ENCODE measurements at regions not wholly inside any gene's neighbourhood (a gene's known extent, or its start where the extent isn't known, plus 50 kb on each side); places are given as distances from the start of the nearest gene placed in this dataset.
"Not testable (repeated sequence)": the region's sequence is repeated elsewhere in the genome, so short reads cannot be mapped to it uniquely, and the experiment has no call there.

DNA sequence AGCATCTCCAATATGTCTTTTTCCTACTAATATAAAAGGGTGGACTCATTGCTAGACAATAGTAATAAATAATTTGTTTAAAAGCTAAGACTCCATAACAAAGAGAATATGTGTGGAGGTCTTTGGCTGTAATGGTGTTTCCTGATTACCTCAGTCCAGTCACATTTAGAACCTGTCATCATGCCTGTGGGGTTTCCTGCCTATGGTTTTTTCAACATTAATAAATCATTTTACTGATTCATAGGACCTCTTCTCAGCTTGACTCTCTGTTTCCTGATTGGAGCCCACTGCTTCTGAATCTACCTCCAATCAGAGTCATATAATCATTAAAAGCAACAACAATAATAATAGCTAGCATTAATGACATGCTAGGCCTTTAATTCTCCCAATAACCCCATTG is 52.4 kb upstream of the GNAI1 start:
- no peak for DNase-seq (ENCODE audit: low spot score)

DNA sequence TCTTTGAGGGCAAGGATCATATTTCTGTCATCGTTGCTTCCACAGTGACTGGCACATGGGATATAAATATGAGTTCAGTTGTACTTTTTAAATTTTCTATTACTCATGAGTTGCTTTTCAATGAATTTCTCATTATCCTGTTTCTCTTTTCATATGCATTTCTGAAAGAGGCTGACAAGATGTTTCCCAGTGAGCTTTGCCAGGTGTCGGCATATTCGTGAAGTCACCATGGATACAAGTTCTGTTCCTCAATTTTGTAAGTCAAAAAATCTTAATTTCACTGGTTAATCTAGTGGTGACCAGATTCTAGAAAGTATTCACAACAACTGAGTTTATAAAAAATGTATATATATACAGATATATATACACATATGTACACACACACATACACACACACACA is 55.7 kb upstream of the GNAI1 start:
- DNase-seq (ENCODE audit: low spot score) = no peak

DNA sequence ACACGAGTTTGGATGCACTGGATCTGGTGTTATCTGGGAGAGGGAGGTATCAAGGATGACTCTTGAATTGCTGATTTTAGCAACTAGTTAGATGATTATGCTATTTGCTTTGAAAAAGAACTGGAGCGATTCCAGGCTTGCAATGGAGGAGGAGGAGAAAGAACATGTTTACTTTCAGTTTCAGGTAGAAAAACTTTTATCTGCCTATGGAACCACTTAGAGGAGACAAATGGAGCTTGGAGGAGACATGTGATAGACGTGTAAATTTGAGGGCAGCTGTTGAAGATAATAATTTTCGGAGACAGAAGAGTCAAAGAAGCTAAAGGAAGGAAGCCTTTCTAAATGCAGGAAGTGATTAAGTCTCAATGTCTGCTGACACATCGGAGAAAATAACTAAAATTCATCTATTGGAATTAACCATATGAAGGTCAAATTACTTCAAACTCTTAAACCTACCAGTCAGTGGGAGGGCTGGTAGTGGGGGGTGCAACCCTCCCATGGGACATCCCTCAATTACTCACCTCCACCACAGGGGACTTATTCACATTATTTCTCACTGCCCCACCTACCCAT is 56.4 kb upstream of the GNAI1 start:
- DNase-seq (ENCODE audit: low spot score) = no peak

DNA sequence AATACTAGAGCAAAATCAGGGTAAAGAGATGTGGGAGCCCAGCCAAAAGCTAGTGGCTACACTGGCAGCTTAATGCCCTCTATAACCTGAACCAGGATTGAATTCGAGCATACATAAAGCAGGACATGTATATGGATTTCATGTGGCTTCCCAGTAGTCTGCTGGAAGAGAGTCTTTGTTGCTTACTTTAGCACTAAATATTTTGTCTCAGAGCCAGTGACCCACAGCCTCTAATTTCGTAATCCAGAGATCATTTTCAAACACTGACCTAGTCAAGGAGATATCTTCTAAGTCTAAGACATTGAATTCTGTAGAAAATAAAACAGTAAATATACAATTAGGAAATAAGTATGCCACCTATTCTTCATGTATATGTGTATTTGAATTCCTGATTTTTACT is 64.2 kb upstream of the GNAI1 start:
- DNase-seq (ENCODE audit: low spot score) = peak; percentile 40

DNA sequence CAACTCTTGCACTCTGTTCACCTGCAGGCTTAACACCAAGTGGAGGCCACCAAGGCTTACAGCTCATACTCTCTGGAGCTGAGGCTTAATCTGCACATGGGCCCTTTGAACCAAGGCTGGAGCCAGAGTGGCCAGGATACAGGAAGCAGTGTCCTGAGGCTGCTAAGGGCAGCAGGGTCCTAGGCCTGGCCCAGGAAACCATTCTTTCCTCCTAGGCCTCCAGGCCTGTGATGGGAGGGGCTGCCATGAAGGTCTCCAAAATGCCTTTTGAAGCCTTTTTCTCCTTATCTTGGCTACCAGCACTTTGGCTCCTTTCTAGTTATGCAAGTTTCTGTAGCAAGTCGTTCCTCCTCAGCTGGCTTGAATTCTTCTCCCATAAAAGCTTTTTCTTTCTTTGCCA is 68.0 kb upstream of the GNAI1 start:
- DNase-seq (ENCODE audit: low spot score) = no peak

DNA sequence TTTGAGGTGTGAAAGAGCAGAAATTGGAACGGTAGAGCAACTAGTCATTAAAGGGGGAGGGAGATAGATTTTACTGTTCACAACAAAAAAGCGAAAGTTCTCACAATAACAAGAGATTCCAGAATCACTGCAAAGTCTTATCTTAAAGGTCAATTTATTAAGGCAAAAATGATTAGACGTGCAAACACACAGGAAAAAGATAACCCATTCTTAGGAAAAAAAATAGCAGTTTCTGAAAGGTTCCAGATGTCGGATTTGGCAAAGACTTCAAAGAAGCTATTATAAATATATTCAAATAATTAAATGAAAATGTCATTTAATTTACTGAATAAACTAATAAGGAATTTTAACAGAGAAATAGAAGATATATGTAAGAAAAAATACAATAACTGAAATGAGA is 70.8 kb upstream of the GNAI1 start:
- peak; percentile 14 for DNase-seq (ENCODE audit: low spot score)

DNA sequence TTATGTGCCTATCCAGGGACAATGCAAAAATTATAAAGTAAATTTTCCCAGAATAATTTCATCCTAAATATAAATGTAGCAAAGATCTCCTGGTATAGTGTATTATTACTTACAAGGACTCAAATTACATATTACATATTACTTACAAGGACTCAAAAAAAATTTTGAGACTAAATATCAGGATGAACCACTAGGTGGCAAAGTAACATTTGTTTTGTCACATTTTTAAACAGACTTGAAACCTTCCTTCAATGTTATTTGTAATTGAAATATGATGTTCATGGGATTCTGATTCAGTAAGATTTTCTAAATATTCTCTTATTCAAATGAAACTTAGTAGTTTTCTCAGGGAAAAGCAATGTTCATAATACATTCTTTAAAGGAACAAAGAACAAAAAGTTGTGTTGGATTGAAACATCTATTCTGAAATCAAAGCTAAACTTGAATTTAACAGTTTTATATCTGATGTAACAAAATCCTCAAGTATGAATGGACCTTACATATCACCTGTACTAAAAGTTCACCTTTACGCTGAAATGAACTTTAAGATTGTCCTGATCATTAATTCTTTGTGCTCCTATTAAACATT is 74.3 kb upstream of the GNAI1 start:
- peak; percentile 76 for DNase-seq (ENCODE audit: low spot score)

DNA sequence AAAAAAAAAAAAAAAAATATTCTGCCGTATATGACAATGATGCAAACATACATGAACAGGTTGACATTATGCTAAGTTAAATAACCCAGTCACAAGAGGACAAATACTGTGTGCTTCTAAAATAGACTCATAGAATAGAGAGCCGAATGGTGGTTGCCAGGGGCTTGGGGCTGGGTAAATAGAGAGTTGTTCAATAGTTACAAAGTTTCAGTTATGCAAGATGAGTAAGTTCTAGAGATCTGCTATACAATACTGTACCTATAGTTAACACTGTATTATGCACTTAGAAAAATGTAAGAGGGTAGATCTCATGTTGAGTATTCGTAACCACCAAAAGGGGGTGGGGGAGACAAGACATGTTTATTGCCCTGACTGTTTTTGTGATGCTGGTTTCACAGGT is 77.1 kb upstream of the GNAI1 start:
- DNase-seq (ENCODE audit: low spot score) = no peak

DNA sequence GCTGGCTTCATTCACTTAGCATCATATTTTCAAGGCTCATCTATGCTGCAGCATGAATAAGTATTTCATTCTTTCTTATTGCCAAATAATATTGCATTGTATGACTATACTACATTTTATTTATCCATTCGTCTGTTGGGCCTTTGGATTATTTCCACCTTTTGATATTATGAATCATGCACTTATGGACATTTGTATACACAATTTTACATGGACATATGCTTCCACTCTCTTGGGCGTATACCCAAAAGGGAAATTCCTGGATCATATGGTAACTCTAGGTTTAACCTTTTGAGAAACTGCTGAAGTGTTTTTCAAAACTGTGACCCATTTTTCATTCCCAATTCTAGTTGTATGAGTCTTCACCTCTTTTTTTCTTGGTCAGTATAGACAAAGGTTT is 80.3 kb upstream of the GNAI1 start:
- no peak for DNase-seq (ENCODE audit: low spot score)

DNA sequence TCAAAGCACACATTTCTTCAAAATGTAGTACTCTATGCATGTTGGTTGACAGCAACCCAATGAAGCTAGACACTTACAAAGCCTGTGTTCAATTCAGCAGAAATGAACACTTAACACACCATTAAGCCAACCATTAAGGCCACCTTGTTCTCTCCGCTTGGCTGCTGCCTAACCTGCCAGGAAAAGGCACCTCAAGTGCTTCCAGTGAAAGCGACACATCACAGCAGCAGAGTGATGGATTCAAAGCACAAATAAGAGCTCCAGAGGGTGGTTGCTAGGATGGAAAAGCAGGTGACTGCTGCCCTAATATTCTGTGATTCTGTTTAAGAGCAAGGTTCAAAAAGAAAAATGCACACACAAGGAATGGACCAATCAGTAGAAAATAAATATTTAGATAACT is 81.5 kb upstream of the GNAI1 start:
- no peak for DNase-seq (ENCODE audit: low spot score)

DNA sequence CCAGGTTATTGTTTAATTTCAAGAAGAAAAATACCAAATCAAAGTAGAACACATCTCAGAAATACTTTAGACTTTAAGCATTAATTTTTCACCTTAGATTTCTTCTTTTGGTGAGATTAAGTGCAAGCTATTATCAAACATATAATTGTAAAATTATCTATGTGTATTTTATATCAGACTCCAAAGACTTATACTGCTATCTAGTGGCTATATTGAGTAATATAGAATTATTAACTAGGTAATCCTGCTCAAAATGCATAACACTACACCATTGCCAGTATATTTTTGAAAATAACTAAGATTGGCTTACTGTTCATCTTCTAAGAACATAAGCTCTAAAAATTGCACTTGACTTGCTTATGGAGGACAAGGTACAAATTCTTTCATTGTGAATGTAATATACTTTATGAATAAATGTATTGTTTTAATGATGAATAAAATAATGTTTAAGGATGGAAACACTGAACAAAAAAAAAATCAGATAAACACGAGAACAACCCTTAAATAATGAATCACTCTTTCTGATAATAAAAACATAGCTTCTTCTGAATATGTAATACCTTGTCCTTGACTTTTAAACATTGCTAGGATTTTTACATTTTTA is 86.7 kb upstream of the GNAI1 start:
- no peak for DNase-seq (ENCODE audit: low spot score)

DNA sequence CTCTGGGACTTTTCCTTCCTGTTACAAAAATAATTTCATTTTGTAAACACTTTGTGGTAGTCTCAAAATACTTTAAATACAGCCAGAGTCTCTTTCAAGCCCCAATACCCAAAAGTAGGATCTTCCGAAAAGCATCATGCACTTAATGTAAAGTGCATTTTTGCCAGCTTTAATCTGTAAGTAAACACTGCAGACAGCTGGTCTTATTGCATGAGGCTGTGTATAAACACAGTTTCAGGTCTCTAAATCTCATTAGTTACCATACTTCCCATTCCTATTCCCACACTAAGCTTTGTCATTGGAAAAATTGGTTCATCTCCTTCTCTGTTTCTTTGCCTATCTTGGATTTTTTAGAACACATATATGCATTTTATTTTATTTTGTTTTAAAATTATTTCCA is 87.6 kb upstream of the GNAI1 start:
- DNase-seq (ENCODE audit: low spot score) = no peak

DNA sequence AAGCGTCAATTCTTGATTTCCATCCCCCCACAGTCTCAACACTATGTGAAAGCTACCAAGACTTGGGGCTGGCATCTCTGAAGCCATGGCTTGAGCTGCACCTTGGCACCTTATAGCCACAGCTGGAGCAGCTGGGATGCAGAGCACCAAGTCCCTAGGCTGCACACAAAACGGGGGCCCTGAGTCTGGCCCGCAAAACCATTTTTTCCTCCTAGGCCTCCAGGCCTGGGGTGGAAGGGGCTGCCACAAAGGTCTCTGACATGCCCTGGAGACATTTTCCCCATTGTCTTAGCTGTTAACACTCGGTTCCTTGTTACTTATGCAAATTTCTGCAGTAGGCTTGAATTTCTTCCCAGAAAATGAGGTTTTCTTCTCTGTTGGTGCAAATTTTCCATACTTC is 89.8 kb upstream of the GNAI1 start:
- DNase-seq (ENCODE audit: low spot score) = no peak

DNA sequence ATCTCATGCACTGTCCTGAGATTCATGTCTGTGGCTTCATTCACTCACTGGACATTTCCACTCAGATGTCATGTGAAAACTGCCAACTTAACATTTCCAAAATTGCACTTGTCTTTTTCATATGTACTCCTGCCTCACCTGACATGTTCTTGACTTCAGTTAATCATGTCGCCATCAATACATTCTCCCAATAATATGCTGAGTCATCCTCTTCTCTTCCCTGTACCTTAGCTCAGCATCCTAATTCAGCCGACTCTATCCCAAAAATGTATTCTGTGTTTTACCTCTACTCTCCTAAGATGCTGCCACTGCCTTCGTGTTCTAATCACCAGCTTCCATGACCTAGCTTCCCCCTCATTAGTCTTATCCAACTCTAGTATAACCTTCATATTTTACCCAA is 93.9 kb upstream of the GNAI1 start:
- DNase-seq (ENCODE audit: low spot score) = no peak

DNA sequence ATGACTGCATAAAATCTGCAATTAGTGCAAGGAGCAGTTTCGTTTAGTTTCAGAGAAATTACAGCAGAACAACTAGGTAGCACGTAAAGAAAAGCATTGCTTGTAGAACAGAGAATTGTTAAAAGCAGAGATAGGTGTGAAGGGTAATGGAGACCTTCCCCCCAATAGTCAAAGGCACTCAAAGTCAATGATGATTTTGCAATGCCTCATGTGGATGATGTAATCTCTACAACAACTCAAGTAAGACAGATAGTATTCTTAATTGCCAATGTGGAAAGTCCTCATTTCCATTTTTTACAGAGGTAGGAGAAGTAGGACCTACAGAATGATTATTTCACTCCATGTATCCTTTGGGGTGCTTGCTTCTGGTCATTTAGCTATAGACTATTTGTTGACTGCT is 94.3 kb upstream of the GNAI1 start:
- DNase-seq (ENCODE audit: low spot score) = no peak

DNA sequence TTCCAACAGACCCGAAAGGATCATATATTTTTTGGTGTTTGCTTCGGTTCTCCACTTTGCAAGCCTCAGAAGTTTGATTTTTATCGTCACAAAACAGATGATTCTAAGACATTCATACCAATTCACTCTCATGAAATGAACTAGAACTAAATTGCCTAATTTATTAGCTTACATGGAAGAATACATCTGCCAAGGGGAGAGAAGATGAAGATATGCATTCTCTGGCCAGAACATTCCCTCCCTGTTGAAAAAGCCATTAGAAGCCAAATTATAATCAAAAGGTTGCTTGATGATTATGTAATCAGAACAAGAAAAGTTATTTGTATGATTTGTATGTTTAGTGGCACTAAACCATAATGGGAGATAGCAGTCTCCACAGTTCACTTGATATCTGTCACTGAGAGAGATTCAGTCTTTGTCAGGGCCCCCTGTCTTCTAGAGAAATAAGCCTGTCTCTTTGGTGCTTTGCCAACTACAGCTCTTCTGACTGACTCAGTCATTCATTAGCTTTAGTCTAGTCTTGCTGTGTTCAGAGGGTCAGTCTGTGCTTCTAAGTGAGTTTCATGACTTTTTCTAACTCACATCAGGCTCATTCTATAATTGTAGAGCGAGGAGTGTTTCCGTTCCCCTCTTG is 95.3 kb upstream of the GNAI1 start:
- peak; percentile 11 for DNase-seq (ENCODE audit: low spot score)

DNA sequence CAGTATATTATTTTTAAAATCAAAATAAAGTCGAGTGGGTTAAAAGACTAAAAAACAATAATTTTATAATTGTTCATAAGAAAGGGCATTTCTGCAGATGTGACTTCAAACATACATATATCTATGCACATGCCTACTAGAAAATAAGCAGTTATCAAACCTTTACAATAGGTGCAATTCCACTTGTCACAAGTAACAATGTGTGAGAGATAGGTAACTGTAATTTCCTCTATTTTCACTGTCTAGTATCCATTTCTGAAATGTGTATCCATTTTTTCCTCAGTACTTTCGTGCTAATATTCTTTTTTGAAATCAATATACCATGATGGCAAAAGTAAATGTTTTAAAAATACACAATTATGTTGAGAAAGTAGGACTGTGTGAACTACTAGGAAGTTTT is 96.9 kb upstream of the GNAI1 start:
- no peak for DNase-seq (ENCODE audit: low spot score)

DNA sequence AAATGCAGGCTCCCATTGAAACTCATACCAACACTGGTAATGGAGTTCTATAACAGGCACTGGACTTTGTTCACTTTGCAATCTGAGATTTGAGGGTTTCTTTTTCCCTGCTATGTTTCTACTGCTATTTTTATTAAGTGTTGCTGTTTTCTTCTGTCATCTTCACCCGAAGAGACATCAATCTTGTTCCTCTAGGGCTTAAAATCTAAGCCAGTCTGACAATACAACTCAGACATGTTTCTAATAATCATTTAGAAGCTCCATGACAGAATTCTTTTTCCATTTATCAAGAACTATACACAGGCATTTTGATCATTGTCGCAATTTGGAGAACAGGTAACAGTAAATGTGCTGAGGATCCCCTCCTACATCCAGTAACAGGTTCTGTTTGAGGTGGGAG is 98.5 kb upstream of the GNAI1 start:
- no peak for DNase-seq (ENCODE audit: low spot score)

DNA sequence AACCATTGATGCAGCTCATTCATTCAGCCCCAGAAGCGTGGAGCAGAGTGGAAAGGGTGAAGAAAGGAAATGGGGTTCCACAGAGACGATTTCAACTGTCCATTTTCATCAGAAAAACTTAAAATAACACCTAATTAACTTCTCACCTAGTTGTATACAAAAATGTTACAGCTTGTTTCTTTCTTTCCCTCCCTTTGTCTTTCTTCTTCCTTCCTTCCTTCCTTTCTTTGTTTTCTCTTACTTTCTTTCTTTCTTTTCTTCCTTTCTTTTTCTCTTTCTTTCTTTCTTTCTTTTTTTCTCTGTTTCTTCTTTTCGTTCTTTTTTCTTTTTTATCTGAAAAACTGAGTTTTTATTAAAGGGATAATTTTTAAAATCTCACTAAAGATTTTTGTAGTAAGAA is 105.9 kb upstream of the GNAI1 start:
- DNase-seq (ENCODE audit: low spot score) = no peak

DNA sequence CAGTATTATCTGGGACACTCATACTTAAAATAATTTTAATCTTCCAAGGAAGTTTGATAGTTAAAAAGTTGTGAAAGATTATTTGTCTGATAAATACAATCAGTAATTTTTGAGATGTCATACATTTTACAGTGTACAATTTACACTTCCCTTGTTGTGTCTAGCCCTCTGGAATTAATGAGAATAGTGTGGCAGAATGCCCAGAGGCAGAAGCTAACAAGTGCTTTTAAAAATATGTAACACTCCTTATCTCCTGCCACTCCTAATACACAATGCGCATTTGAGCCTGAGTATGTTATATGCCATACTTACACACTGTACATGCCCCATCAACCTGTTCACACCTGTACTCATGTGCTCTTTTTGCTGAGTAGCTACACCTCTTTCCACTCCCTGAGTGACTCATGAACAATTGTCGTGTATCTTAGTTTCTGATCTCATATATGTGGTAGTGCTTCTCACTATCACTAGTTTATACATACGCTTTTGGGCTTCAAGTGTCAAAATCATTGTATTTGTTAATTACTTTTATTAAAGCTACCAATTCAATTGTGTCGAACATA is 106.9 kb upstream of the GNAI1 start:
- DNase-seq (ENCODE audit: low spot score) = no peak

DNA sequence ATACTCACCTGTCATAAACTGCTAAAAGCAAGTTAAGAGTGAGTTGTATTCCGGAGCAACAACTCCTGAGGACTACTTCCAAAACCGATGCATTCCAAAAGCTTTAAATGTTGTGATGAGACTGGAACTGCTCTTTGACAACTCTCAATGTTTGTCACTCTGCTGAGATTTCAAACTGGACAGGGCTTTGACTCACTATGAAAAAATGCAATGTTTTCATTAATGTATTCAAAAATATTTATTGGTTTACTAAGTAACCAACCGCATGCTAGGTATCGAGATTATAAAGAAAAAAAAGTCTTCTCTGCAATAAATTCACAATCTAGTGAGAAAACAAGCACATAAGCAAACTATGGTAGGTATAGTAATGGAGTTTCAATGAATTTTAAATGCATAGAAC is 107.9 kb upstream of the GNAI1 start:
- no peak for DNase-seq (ENCODE audit: low spot score)

DNA sequence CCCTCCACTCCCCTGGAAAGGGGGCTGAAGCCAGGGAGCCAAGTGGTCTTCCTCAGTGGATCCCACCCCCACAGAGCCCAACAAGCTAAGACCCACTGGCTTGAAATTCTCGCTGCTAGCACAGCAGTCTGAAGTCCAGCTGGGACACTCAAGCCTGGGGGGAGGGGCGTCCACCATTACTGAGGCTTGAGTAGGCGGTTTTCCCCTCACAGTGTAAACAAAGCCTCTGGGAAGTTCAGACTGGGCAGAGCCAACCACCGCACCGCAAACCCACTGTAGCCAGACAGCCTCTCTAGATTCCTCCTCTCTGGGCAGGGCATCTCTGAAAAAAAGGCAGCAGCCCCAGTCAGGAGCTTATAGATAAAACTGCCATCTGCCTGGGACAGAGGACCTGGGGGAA is 114.4 kb upstream of the GNAI1 start:
- DNase-seq (ENCODE audit: low spot score) = not testable (repeated sequence)

DNA sequence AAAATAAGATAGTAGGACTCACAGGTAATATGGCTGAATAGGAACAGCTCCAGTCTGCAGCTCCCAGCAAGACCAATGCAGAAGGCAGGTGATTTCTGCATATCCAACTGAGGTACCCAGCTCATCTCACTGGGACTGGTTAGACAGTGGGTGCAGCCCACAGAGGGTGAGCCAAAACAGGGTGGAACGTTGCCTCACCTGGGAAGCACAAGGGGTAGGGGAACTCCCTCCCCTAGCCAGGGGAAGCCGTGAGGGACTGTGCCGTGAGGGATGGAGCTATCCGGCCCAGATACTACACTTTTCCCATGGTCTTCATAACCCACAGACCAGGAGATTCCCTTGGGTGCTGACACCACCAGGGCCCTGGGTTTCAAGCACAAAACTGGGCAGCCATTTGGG is 114.8 kb upstream of the GNAI1 start:
- not testable (repeated sequence) for DNase-seq (ENCODE audit: low spot score)

Measured in umbilical cord (tissue), 1 donor.